ENCODE measurements at regions not wholly inside any gene's neighbourhood (a gene's known extent, or its start where the extent isn't known, plus 50 kb on each side); places are given as distances from the start of the nearest gene placed in this dataset.

- TF ChIP-seq ZNF530 (CRISPR knock-in tag; IDR thresholded peaks at IDR 0.05; ENCODE audit: low read depth) (no peak), HDAC1 (CRISPR knock-in tag; IDR thresholded peaks at IDR 0.05) (no peak), ASH2L (IDR thresholded peaks at IDR 0.05; ENCODE audit: insufficient read length, low read depth, low read length) (no peak), HMG20A (CRISPR knock-in tag; IDR thresholded peaks at IDR 0.05; ENCODE audit: borderline replicate concordance) (no peak), SP2 (CRISPR knock-in tag; IDR thresholded peaks at IDR 0.05) (no peak), POLR2A (IDR thresholded peaks at IDR 0.05; ENCODE audit: insufficient read depth in 1 of 2, low read depth in 2 of 2, low read length in 2 of 2) (no peak), FLYWCH1 (CRISPR knock-in tag; IDR thresholded peaks at IDR 0.05) (no peak), ZBTB1 (CRISPR knock-in tag; IDR thresholded peaks at IDR 0.05; ENCODE audit: borderline replicate concordance) (no peak), ZNF207 (IDR thresholded peaks at IDR 0.05; ENCODE audit: borderline replicate concordance) (no peak), GTF2F1 (IDR thresholded peaks at IDR 0.05; ENCODE audit: low read length) (no peak), ZMAT3 (CRISPR knock-in tag; conservative IDR thresholded peaks at IDR 0.05) (no peak), BHLHE40 (IDR thresholded peaks at IDR 0.05; ENCODE audit: low read length) (no peak)
- TF ChIP-seq, protein P1, sequence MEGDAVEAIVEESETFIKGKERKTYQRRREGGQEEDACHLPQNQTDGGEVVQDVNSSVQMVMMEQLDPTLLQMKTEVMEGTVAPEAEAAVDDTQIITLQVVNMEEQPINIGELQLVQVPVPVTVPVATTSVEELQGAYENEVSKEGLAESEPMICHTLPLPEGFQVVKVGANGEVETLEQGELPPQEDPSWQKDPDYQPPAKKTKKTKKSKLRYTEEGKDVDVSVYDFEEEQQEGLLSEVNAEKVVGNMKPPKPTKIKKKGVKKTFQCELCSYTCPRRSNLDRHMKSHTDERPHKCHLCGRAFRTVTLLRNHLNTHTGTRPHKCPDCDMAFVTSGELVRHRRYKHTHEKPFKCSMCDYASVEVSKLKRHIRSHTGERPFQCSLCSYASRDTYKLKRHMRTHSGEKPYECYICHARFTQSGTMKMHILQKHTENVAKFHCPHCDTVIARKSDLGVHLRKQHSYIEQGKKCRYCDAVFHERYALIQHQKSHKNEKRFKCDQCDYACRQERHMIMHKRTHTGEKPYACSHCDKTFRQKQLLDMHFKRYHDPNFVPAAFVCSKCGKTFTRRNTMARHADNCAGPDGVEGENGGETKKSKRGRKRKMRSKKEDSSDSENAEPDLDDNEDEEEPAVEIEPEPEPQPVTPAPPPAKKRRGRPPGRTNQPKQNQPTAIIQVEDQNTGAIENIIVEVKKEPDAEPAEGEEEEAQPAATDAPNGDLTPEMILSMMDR (CRISPR knock-in tag; IDR thresholded peaks at IDR 0.05): no peak
These were observed 58.3 kb upstream of the ZNF507 start for GRCh38 chr19:32287086-32287485.

Data from HepG2 (cell line).